CD4-positive, alpha-beta T cell treated with Interleukin-17A for 4 hours (primary cell): ENCODE measurements at regions not wholly inside any gene's neighbourhood (a gene's known extent, or its start where the extent isn't known, plus 50 kb on each side); places are given as distances from the start of the nearest gene placed in this dataset.
A peak's percentile ranks its signal among the peaks of the same experiment; 100 is the strongest.
"Not testable (repeated sequence)": the region's sequence is repeated elsewhere in the genome, so short reads cannot be mapped to it uniquely, and the experiment has no call there.

Experiments
- DNase-seq: peaks from one replicate; pipeline ENCODE4 v3.0.0-alpha.2; 2020; ENCODE audit warnings: mixed read lengths

DNA sequence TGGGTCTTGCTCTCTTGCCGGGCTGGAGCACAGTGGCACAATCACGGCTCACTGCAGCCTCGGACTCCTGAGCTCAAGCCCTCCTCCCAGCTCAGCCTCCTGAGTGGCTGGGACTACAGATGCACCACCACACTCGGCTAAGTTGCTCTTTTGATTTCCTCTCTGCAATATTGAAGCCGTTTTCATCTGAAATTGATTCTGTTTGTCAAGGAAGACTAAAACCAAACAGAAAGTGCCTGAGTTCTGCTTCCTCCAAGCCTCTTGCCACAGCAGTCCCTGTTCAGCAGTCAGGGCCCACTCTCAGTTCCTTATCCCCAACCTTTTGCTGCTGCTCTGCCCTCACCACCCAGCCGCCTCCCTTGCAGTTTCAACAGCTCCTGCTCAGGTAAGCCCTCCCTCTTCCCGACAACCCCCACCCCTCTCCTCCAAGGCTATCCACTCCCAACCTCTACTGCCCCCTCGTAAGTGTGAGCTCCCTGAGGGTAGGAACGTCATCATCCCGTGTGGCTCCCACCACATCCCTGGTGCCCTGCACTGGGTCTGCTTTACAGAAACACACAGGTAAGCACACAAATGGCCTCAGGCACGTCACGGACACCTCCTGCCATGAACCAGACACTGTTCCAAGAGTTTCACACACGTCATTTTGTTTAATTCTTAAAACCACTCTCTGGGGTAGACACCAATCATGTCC, 70.7 kb upstream of the TAB2 start:
- no peak for DNase-seq

DNA sequence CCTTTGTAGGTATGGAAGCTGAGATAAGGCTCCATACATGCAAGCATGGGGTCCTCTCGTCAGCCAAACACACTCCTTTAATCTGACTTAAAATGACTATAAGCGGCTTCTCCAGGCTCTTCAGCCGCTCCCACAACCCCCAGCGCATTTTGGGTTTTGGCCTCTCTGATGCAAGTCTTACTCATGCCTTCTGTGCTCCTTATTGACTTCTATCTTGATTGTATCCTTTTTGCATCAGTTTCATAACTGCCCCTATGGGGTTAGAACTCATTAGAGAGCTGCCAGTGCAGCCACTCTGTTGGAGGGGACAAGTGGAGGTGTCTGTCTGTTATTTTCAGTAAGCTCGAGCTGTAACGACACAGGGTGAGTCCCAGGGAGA, 70.1 kb upstream of the TAB2 start:
- DNase-seq: no peak

DNA sequence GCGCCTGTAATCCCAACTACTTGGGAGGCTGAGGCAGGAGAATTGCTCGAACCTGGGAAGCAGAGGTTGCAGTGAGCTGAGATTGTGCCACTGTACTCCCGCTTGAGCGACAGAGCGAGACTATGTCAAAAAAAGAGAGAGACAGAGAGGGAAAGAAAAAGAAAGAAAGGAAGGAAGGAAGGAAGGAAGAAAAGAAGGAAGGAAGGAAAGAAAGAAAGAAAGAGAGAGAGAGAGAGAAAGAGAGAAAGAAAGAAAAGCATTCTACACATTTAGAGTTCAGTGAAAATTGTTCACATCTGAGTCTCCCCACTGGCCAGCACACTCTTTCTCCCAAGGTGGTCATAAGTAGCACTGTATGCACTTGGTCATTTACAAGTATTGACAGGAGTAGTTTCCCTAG, 69.2 kb upstream of the TAB2 start:
- DNase-seq: not testable (repeated sequence)

DNA sequence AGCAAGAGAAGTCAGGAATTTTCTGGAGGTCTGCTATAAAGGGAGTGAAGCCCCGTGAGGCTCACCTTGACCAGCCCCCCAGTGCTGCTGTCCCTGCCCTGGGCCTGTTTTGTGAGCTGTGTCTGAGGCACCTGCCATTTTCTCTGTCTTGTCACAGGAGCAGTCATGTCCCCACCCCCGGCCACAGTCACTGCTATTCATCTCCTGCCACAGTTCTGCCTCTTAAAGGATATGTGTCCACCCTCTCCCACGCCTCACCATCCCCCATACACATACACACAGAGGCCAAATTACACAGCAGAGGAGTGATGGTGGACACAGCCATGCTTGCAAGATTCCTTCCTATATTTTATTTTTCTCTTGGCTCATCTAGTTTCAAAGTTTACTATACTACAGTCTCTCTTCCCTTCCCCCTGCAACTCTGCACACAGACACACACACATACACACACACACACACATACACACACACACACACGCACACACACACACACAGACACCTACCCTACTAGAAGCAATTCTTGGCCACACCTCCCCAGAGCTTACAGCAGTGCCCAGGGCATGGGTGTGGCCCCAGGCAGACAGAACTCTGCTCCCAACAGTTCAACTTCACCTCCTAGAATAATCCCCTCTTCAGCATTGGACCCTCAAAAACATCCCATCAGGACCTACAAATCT, 68.7 kb upstream of the TAB2 start:
- peak; percentile 60 for DNase-seq

DNA sequence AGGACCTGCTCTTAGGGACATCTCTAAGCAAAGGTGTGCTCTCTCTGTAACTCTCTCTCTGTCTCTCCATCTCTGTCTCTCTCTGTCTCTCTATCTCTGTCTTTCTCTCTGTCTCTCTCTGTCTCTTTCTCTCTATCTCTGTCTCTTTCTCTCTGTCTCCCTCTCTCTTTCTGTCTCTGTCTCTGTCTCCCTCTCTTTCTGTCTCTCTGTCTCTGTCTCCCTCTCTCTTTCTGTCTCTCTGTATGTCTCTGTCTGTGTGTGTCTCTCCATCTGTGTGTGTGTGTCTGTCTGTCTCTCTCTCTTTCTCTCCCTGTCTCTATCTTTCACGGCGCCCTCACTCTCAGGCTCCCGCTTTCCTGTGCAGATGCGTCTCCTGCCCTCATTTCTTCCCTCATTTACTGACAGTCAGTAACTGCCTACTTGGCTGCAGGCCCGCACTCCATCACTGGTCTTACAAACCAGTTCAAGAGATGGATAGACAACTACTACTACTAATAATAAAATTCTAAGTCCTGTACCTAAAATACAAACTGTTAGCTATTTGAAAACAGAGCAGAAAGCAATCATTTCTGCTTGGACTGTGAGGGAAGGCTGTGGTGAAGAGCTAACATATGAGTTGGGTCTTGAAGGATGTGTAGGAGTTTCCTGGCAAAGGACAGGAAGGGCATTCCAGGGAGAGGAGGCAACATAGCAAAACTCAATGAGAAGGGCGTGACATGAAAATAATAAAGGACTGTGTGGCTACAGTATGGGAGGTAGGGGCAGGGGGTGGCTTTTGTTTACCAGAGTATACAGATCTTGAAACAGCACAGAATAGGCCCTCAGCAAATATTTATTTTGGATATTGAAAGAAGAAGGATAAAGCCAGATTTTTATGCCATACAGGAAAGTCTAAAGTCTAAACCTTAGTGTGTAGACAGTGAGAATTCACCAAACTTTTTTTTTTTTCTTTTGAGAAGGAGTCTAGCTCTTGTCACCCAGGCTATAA, 67.8 kb upstream of the TAB2 start:
- no peak for DNase-seq

DNA sequence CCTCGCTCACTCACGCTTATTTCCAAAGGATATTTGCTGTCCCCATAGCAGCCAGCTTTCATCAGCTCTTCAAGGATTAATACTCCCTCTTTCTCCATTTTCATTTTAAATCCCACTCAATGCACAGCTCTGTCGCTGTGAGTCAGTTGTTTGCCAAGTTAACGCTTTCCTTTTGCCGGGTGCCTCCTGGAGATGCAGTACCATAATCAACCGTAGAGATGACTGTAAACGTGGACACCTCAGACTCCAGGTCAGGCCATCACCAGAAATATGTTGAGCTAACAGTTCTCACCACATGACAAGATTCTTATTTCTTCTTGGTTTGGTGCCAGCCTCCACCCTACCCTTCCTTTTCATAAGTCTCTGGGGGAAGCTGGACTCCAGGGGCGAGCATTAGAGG, 66.6 kb upstream of the TAB2 start:
- no peak for DNase-seq

DNA sequence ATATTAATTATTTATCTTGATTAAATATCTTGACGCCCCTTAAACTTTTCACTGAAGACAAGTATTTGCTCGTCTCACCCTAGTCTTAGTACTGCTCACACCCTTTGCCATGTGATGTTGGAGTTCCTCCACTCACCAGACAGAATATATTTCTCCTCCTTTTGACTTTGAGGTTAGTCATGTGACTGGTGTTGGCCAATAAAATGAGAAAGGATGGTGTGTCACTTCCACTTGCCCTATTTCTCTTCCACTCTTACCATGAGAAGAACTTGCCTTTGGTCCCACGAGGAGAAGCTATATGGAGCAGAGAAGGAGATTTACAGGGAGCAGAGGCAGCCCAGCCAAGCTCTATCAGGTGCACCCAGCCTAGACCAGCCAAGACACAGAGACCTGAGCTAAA, 64.9 kb upstream of the TAB2 start:
- DNase-seq: no peak

DNA sequence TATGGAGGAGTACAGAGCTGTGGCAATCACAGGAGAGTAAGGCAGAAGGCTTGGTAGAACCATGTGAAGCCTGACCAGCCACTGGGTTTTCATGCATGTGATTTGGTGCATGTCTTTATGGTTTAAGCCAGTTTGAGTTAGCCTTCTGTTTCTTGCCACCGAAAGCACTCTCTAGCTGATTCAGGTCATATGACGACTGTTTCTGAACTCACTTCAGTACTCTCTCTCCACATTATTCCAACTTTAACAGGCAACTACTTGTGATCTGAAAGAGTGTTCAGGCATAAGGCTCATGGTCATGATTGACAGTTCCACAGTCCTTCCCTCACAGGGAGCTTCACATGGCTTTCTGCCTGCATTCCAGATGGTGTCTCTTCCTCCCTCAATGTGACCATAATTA, 63.3 kb upstream of the TAB2 start:
- no peak for DNase-seq

DNA sequence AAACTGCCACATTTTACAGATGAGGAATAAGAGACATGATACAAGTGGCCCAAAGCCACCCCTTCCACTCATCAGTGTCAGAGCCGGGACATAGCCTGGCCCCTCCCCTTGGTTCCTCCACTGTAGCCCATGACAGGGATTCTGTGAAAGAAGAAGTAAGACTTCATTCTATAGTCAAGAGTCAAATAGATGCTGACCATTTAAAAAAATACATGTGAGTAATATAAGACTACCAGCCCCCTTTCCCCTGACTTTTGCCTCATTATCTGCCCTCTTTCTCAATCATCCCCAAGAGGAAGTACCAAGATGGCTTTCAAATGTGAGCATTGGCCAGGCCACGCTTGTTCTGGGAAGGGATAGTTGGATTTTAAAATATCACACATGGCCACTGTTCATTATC, 57.8 kb upstream of the TAB2 start:
- DNase-seq: no peak

DNA sequence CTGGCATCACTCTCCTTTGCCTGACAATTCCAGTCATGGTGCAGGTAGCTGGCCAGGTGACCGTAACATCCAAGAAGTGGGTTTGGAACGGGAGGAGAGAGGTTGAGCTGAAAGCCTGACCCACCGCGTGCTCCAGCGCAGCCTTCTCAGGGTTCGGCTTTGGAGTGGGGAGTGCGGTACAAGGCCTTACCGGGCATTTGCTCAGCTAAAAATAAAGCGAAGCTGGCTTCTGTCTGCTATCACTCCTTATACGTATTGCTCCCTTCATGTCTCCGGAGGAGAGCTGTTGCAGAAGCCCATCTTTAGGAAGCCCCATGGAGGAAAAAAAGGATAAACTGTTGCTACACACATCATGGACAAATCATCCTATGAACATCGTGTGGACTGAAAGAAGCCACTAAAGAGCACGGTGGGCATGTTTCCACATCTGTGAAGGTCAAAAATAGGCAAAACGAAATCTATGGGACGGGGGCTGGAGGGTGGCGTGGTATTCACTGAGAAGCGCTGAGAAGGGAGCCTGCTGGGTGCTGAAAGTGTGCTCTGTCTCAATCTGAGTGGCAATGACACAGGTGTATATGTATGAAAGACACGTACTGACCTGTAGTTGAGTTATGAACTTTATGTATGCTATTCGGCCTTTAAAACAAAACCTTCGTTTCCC, 57.2 kb upstream of the TAB2 start:
- no peak for DNase-seq

DNA sequence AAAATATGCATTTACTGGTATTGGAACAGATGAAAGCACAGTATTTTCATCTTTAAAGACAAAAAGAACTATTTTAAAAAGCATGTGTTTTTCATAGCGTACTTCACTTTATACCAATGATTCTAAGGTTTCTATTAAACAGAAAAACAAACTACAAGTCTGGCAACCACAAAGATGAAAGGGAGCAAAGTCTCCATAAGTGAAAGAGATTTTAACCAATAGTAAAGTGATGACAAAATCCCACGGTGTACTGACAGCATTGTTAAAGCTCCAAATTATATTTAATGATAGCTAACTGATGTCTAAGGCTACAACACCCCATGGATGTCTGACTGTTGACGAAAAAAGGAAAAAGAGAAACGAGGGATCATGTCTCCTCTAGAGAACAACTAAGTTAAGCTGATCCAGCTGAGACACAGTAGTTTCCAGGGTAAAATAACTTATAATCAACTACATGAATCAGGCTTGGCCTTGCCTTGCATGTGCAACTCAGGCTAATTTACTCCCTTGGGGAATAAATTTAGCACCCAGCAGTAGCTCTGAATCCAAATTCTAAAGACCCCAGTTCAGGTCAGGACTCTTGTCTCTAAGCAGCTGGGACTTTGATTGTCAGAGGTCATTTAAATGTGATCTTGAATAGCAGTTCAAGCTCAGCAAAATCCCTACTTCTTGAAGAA, 56.0 kb upstream of the TAB2 start:
- DNase-seq: no peak

DNA sequence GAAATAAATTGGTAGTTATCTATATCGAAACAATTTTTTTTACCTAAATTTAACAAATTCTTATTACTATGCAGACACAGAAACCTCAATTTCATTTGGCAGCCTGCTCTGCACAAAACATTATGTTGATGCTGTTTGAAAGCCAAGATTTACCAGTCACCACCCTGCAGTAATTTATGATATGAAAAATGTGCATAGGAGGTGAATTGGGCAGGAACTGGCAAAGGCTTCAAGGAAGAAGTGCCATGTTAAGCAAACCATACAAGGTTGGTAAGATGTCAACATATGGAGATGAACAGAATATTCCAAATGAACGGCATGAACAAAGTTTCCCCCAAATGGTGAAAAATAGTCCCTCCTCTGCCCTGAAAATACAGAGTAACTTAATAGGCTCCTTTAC, 54.2 kb upstream of the TAB2 start:
- no peak for DNase-seq

DNA sequence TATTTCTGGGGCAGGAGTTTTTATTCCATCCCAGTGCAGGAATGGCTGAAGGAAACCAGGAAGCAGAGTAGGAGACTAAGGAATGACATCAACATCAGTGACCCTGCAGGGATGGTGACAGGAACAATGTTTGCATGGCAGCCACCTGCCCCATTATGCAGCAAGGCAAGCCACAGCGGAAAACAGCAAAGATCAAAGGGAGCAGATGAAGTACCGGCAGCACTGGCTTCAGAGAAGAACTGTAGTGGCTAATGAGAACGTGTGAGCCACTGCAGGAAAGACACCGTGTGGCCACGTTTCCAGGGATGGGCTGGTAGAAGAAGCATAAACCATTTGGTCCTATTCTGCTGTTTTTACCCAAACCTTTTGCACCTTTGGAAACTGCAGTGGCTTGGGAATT, 52.9 kb upstream of the TAB2 start:
- peak; percentile 73 for DNase-seq

DNA sequence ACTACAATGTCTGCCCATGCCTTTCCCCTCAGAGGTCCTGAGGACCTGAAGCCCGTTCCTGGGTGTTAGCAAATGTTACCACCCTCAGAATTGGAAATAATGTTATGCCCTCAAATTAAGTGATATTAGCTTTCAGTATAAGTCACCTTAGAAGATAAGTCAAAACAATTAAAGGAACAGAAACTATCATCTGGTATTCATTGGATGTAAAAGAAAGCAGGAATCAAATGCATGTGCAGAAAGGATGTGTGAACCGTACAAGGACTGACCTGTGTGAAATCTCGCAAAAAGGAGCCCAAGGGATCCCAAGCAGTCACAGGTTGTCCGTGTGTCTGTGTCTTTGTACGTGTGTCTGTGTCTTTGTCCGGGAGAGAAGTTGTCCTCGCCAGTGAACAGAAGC, 51.6 kb upstream of the TAB2 start:
- DNase-seq: no peak

DNA sequence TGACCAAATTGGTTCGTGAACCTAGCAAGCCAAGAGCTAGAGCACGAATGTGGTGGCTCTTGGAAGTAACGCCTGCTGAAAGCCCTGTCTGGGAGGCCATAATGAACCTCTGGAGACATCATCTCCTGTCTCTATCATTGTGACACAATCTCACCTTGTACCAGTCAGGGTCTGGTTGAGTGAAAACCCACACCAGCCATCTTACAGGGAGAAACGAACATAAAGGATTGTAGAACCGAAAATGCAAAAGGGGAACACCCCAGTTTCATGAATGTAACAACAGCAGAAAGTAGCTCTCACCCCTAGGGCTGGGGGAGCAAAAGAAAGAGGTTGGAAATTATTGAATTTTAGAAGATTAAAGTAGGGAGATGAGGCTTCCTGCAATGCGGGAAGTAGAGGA, 50.9 kb upstream of the TAB2 start:
- DNase-seq: no peak

DNA sequence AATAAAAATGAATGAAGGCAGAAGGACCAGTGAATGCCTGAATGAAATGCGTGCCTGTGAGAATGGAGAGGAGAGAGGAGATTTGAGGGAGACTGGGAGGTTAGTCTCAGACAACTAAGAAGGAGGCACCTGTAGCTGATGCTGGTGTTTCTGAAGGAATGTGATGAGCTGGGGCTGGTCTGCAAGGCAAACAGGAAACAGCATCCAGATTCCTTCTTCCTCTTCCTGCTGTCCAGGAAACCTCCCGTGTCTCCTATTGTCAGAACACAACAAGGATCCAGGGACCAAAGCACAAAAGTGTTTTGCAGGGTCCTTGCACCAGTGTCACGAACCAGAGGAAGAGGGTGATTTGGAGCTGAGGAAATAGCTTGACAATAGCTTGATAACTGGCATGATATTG, 50.4 kb upstream of the TAB2 start:
- DNase-seq: no peak

DNA sequence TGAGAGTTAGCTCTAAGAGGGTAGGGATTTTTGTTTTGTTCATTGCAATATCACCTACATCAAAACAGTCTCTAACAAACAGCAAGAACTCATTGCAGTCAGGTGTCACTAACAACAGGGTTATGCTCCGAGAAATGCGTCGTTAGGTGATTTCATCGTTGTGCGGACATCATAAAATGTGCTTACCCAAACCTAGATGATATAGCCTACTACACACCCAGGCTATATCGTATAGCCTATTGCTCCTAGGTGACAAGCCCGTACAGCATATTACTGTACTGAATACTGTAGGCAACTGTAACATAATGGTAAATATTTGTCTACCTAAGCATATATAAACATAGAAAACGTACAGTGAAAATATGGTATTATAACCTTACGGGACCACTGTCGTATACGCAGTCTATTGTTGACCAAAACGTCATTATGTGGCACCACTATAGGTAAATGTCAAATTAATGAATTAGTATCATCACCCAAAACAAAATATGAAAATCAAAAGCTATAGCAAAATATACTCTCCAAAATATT, 49.9 kb upstream of the TAB2 start:
- no peak for DNase-seq
